Calu3 (cell line): ENCODE measurements at regions not wholly inside any gene's neighbourhood (a gene's known extent, or its start where the extent isn't known, plus 50 kb on each side); places are given as distances from the start of the nearest gene placed in this dataset.
A peak's percentile ranks its signal among the peaks of the same experiment; 100 is the strongest.

Source experiments
- BruUV-seq: library from RNA; stranded (reverse); fragments of 400-500 nt; replicated peaks from 2 replicates; lab custom pipeline; 2021; lab: Mats Ljungman, UMichigan
- CTCF ChIA-PET: fragments of 300-600 bp; sonication (Branson Sonifier 250); formaldehyde crosslinking; loops from one replicate; lab custom pipeline; 2022; ENCODE audit warnings: antibody characterized with exemption; lab: Charles Lee
- DNase-seq: peaks from one replicate; pipeline ENCODE4 v3.0.0; 2022
- H3K27ac Mint-ChIP-seq: one replicate; pipeline ENCODE4 v1.8.0; 2022; ENCODE audit warnings: mixed read lengths; ENCODE audit not compliant: unreplicated experiment
- H3K27me3 Mint-ChIP-seq: one replicate; pipeline ENCODE4 v1.8.0; 2022; ENCODE audit warnings: mixed read lengths; ENCODE audit not compliant: unreplicated experiment
- H3K36me3 Mint-ChIP-seq: one replicate; pipeline ENCODE4 v1.8.0; 2022; ENCODE audit warnings: mild to moderate bottlenecking, moderate library complexity, mixed read lengths; ENCODE audit not compliant: insufficient read depth, unreplicated experiment
- H3K4me1 Mint-ChIP-seq: one replicate; pipeline ENCODE4 v1.8.0; 2022; ENCODE audit warnings: mild to moderate bottlenecking, low read depth, mixed read lengths; ENCODE audit not compliant: unreplicated experiment
- H3K4me3 Mint-ChIP-seq: one replicate; pipeline ENCODE4 v1.8.0; 2022; ENCODE audit warnings: mild to moderate bottlenecking, low read depth, moderate library complexity, mixed read lengths; ENCODE audit not compliant: unreplicated experiment
- H3K9me3 Mint-ChIP-seq: one replicate; pipeline ENCODE4 v1.8.0; 2022; ENCODE audit warnings: low read depth, mixed read lengths; ENCODE audit not compliant: unreplicated experiment
- CTCF ChIP-seq: fragments of 200-600 bp; IDR thresholded peaks from one replicate; pipeline ENCODE4 v1.8.0; 2022; ENCODE audit warnings: antibody characterized with exemption; ENCODE audit not compliant: unreplicated experiment
- intact Hi-C: fragments of 100-400 bp; cut with micrococcal nuclease; formaldehyde crosslinking; loops from one replicate; pipeline ENCODE4 v1.10.0; 2022; ENCODE audit not compliant: unreplicated experiment

GRCh38 chr9:22911632-22912031 lies 465.0 kb downstream of the DMRTA1 start:
- no peak for DNase-seq
- Mint-ChIP-seq H3K36me3 (no peaks in the 10 kb centered on the region), H3K9me3 (no peaks in the 10 kb centered on the region), H3K27me3 (no peaks in the 10 kb centered on the region), H3K27ac (no peak overlapping the region), H3K4me1 (no peaks in the 10 kb centered on the region), H3K4me3 (no peak overlapping the region)
- intact Hi-C loops, result no loop called here
- TF ChIP-seq CTCF, result no peak
- CTCF ChIA-PET, result no interaction called here
- BruUV-seq, result no TSS peak

- Mint-ChIP-seq H3K27ac (no peak overlapping the region), H3K36me3 (no peaks in the 10 kb centered on the region)
- BruUV-seq, result no TSS peak
These were observed 466.4 kb downstream of the DMRTA1 start for GRCh38 chr9:22913026-22913425.

GRCh38 chr9:22913518-22913917 lies 466.9 kb downstream of the DMRTA1 start:
- Mint-ChIP-seq H3K27me3 (no peaks in the 10 kb centered on the region), H3K36me3 (no peaks in the 10 kb centered on the region), H3K4me3 (no peak overlapping the region), H3K4me1 (no peaks in the 10 kb centered on the region), H3K27ac (no peak overlapping the region), H3K9me3 (no peaks in the 10 kb centered on the region)
- CTCF ChIA-PET, result no interaction called here
- no peak for TF ChIP-seq CTCF
- peak; percentile 0 for DNase-seq
- no TSS peak for BruUV-seq
- intact Hi-C loops, result no loop called here

More at GRCh38 chr9:22913026-22913425, 466.4 kb downstream of the DMRTA1 start:
- H3K27me3 Mint-ChIP-seq, result no peaks in the 10 kb centered on the region
- no peaks in the 10 kb centered on the region for H3K4me1 Mint-ChIP-seq
- no peak overlapping the region for H3K4me3 Mint-ChIP-seq
- TF ChIP-seq CTCF, result no peak
- CTCF ChIA-PET, result no interaction called here
- DNase-seq, result no peak
- H3K9me3 Mint-ChIP-seq, result no peaks in the 10 kb centered on the region
- intact Hi-C loops, result no loop called here

GRCh38 chr9:22916148-22916547 lies 469.5 kb downstream of the DMRTA1 start:
- TF ChIP-seq CTCF, result no peak
- Mint-ChIP-seq H3K36me3 (no peaks in the 10 kb centered on the region), H3K4me1 (no peaks in the 10 kb centered on the region), H3K27me3 (no peaks in the 10 kb centered on the region), H3K27ac (no peak overlapping the region), H3K9me3 (no peaks in the 10 kb centered on the region), H3K4me3 (no peak overlapping the region)
- DNase-seq, result no peak
- CTCF ChIA-PET, result no interaction called here
- no TSS peak for BruUV-seq
- intact Hi-C loops, result no loop called here

GRCh38 chr9:22919423-22919822 lies 472.8 kb downstream of the DMRTA1 start:
- no TSS peak for BruUV-seq
- H3K36me3 Mint-ChIP-seq, result no peaks in the 10 kb centered on the region
- H3K9me3 Mint-ChIP-seq, result no peaks in the 10 kb centered on the region
- H3K4me1 Mint-ChIP-seq, result no peaks in the 10 kb centered on the region
- no peak for DNase-seq
- TF ChIP-seq CTCF, result no peak
- no peaks in the 10 kb centered on the region for H3K27me3 Mint-ChIP-seq
- no peak overlapping the region for H3K27ac Mint-ChIP-seq
- CTCF ChIA-PET, result no interaction called here
- intact Hi-C loops, result no loop called here
- H3K4me3 Mint-ChIP-seq, result no peak overlapping the region
